ENCODE measurements at regions not wholly inside any gene's neighbourhood (a gene's known extent, or its start where the extent isn't known, plus 50 kb on each side); places are given as distances from the start of the nearest gene placed in this dataset.

- ChIA-PET RAD21 (ENCODE audit: low non-redundant PET in 1 of 2, low total read pairs in 2 of 2, uncharacterized antibody in 2 of 2, unreplicated experiment in 2 of 2) (no interaction called here), POLR2A (no interaction called here), CTCF (no interaction called here)
- Histone ChIP-seq H3K79me2 (ENCODE audit: insufficient read depth, low read length) (no peaks in the 10 kb centered on the region), H3K4me3 (replicated peaks in 1 of 2; ENCODE audit: low read depth in 1 of 2, low read length in 2 of 2) (no peak overlapping the region), H2AFZ (ENCODE audit: low read depth, low read length, poor library complexity, severe bottlenecking) (no peak overlapping the region), H3K36me3 (ENCODE audit: control insufficient read depth in 1 of 2, insufficient read depth in 2 of 2, low read length in 2 of 2) (no peaks in the 10 kb centered on the region), H4K20me1 (ENCODE audit: insufficient read depth) (no peaks in the 10 kb centered on the region), H3K9ac (ENCODE audit: low read length) (no peak overlapping the region), H3K9me2 (ENCODE audit: insufficient read depth) (no peaks in the 10 kb centered on the region), H3K27ac (ENCODE audit: low read depth, low read length) (no peak overlapping the region), H3K9me3 (ENCODE audit: control insufficient read depth in 1 of 2, insufficient read depth in 1 of 2, low read depth in 1 of 2, low read length in 2 of 2) (no peaks in the 10 kb centered on the region), H3K27me3 (ENCODE audit: insufficient read depth, low read length) (peaks cover 37% of the 10 kb centered on the region), H3K4me2 (ENCODE audit: low read length) (no peak overlapping the region), H3K4me1 (ENCODE audit: control insufficient read depth in 1 of 2, insufficient read depth in 2 of 2, low read length in 2 of 2) (no peaks in the 10 kb centered on the region)
- ATAC-seq (peak; percentile 77), DNase-seq (ENCODE audit: low read depth, low spot score) (no peak)
- BruUV-seq (replicated peaks) = no TSS peak
- no peak for TF ChIP-seq EZH2phosphoT487 (IDR thresholded peaks at IDR 0.05; ENCODE audit: borderline replicate concordance)
- no peak for TF ChIP-seq ATF3 (IDR thresholded peaks at IDR 0.05)
- no peak for TF ChIP-seq SIN3A (IDR thresholded peaks at IDR 0.05; ENCODE audit: low read depth)
- TF ChIP-seq EGR1 (IDR thresholded peaks at IDR 0.05; ENCODE audit: low read depth) = no peak
- TF ChIP-seq POLR2AphosphoS5 (IDR thresholded peaks at IDR 0.05; ENCODE audit: low read depth, low read length) = no peak
- no peak for TF ChIP-seq REST (IDR thresholded peaks at IDR 0.05; ENCODE audit: low read depth)
- no peak for TF ChIP-seq FOSL1 (IDR thresholded peaks at IDR 0.05; ENCODE audit: low read depth)
- TF ChIP-seq CTCF (IDR thresholded peaks at IDR 0.05 in 2 of 3, conservative IDR thresholded peaks at IDR 0.05 in 1 of 3; ENCODE audit: borderline replicate concordance in 1 of 3, insufficient read depth in 1 of 3, low read depth in 2 of 3, low read length in 2 of 3) = peak in 2 of 3 experiments; percentile 45 to 49; a peak in 4 of 6 replicates
- TF ChIP-seq CEBPB (IDR thresholded peaks at IDR 0.05; ENCODE audit: low read depth) = no peak
- no peak for TF ChIP-seq ELF1 (IDR thresholded peaks at IDR 0.05; ENCODE audit: borderline replicate concordance, low read depth)
- no peak for TF ChIP-seq POLR2A (IDR thresholded peaks at IDR 0.05; ENCODE audit: borderline replicate concordance, extremely low read depth, insufficient read depth, insufficient read length)
- no peak for TF ChIP-seq MAX (IDR thresholded peaks at IDR 0.05)
- peak; percentile 25; the same call in 1 of the 2 replicates for TF ChIP-seq RAD21 (IDR thresholded peaks at IDR 0.05; ENCODE audit: low read depth)
- no peak for TF ChIP-seq EZH2 (IDR thresholded peaks at IDR 0.05)
- no peak for TF ChIP-seq SRF (IDR thresholded peaks at IDR 0.05; ENCODE audit: low read depth)
- TF ChIP-seq ZFX (IDR thresholded peaks at IDR 0.05) = no peak
- intact Hi-C loops (cut with micrococcal nuclease) = no loop called here
Observed at GRCh38 chr9:89945133-89945532, 340.3 kb downstream of the GADD45G start.
